ENCODE measurements at regions not wholly inside any gene's neighbourhood (a gene's known extent, or its start where the extent isn't known, plus 50 kb on each side); places are given as distances from the start of the nearest gene placed in this dataset.

DNA sequence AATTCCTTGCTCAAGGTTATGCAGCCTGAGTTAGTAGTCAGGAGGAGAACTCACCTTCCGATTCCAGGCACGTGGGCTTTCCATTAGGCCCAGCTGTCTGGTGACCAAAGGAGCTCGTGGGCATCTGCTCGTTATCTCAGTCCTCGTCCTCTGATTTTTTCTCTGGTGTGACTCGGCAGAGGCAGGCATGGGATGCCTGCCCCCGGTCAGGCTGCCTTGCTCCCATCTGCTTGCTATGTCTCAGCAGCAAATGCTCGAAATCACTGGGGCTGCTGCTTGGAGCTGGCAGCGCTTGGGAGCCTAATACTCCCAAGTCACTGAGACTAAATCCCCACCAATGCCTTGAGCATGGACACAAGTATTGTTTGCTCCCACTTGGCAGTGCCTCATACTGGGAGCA is 84.5 kb upstream of the NMNAT3 start:
- no peak for TF ChIP-seq CTCF (IDR thresholded peaks at IDR 0.05; ENCODE audit: borderline replicate concordance, extremely low read depth, low read length, poor library complexity, severe bottlenecking)
- TF ChIP-seq EZH2 (IDR thresholded peaks at IDR 0.05; ENCODE audit: borderline replicate concordance, low read depth, low read length, severe bottlenecking) = no peak

All from DND-41 (cell line).